ENCODE measurements at regions not wholly inside any gene's neighbourhood (a gene's known extent, or its start where the extent isn't known, plus 50 kb on each side); places are given as distances from the start of the nearest gene placed in this dataset.

DNA sequence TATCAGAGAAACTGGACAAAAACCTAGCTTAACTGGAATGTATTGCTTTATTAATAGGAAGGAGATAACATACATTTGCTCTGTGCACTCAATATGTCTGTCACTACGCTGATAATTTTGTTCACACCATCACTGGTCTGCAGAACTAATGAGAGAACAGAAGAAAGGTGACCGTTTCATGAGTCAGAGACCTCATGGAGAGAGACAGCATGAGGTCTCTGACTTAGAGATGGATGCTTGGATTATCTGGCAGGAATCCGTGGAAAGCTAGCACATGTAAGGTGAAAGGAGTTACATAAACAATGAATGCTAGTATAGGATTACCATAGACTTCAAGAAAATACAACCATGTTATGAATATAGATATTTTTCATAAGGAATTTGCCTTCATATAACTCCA is 947.3 kb downstream of the IPMK start:
- H3K4me3 ChIP-seq (ENCODE audit: low read length) = no peak overlapping the region
- DNase-seq (ENCODE audit: low read depth) = no peak
- TF ChIP-seq, protein P1, sequence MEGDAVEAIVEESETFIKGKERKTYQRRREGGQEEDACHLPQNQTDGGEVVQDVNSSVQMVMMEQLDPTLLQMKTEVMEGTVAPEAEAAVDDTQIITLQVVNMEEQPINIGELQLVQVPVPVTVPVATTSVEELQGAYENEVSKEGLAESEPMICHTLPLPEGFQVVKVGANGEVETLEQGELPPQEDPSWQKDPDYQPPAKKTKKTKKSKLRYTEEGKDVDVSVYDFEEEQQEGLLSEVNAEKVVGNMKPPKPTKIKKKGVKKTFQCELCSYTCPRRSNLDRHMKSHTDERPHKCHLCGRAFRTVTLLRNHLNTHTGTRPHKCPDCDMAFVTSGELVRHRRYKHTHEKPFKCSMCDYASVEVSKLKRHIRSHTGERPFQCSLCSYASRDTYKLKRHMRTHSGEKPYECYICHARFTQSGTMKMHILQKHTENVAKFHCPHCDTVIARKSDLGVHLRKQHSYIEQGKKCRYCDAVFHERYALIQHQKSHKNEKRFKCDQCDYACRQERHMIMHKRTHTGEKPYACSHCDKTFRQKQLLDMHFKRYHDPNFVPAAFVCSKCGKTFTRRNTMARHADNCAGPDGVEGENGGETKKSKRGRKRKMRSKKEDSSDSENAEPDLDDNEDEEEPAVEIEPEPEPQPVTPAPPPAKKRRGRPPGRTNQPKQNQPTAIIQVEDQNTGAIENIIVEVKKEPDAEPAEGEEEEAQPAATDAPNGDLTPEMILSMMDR (conservative IDR thresholded peaks at IDR 0.05; ENCODE audit: low read length) = no peak

DNA sequence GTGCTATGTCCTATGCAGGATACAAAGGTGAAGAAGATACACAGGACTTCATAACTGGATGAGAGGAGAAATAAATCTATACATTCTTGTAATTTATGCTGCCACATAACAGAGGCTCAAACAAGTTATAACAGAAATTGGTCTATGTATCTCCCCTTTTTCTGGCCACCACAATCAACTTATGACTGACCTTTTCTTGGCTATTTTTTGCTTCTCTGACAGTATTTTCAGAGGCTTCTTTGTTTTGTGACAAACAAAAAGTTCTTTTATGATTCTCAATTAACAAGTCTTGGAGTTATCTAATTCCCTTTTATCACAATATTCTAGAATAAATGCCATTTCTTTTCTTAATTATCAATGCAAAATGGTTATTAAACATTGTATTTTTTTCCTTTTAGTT is 953.0 kb upstream of the ZWINT start:
- TF ChIP-seq, protein P1 (conservative IDR thresholded peaks at IDR 0.05; ENCODE audit: low read length) = no peak
- no peak overlapping the region for H3K4me3 ChIP-seq (ENCODE audit: low read length)
- no peak for DNase-seq (ENCODE audit: low read depth)

DNA sequence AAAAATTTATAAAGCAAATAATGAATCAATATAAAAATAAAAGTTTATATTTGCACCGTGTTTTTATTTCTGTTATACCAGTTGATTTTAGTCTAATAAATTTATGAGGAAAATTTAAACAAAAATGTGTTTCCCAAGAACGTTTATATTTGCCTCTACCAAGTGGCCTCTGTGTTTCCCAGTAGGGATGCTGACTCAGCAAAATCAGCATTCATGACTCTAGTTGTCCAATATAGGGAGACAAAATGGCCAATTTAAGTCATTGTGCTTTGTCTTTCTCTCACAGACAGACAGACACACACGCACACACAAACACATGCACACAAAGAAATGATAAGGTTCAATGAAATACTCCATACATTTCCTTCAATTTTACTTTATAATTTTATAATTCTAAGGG is 942.5 kb upstream of the ZWINT start:
- DNase-seq (ENCODE audit: low read depth) = no peak
- TF ChIP-seq, protein P1 (conservative IDR thresholded peaks at IDR 0.05; ENCODE audit: low read length) = no peak
- no peak overlapping the region for H3K4me3 ChIP-seq (ENCODE audit: low read length)

DNA sequence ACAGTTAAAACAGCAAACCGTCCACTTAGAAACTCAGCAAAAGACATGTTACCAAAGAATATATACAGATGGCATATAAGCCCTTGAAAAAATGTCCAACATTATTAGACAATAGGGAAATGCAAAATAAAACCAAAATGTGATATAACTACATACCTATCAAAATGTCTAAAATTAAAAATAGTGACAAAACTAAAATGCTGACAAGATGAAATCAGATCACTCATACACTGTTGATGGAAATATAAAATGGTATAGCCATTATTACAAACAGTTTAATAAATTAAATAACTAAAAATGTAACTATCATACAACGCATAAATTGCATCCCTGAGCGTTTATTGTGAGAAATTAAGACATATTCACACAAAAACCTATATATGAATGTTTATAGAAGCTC is 939.7 kb upstream of the ZWINT start:
- no peak for DNase-seq (ENCODE audit: low read depth)
- H3K4me3 ChIP-seq (ENCODE audit: low read length) = no peak overlapping the region
- TF ChIP-seq, protein P1 (conservative IDR thresholded peaks at IDR 0.05; ENCODE audit: low read length) = no peak

DNA sequence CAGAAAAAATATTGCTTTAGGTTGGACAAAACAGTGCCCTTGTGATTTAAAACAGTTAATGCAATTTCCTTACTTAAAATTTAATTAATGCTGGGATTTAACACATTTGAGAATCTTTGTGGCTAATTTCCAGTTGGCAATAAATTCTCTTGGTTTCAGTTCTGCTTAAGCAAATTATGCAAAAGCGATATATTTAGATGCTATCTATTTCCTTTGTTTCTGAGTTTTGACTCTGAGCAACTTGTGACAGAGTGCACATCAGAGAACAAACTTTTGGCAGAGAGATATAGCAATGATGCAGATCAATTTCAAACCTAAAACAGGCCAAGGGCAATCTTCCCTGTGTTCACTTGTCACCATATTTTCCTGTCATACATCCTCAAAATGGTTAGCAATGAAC is 933.6 kb upstream of the ZWINT start:
- no peak for DNase-seq (ENCODE audit: low read depth)
- TF ChIP-seq, protein P1 (conservative IDR thresholded peaks at IDR 0.05; ENCODE audit: low read length) = no peak
- no peak overlapping the region for H3K4me3 ChIP-seq (ENCODE audit: low read length)

DNA sequence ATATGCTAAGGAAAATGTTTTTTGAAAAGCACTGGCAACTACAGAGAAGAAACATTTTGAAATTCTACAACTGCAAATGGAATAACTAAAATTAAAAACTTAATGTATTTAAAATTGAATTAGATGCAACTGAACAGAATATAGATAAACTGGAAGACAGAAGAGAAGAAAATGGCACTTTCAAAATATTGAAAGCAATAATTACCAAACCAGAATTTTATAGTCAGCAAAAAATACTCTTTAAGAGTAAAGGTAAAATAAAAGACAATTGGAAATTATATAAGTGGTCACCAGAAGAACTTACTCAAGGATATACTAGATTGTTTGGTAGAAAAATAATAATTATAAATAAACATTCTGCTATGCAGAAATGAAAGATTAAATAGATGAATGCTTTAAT is 927.7 kb upstream of the ZWINT start:
- TF ChIP-seq, protein P1 (conservative IDR thresholded peaks at IDR 0.05; ENCODE audit: low read length) = no peak

DNA sequence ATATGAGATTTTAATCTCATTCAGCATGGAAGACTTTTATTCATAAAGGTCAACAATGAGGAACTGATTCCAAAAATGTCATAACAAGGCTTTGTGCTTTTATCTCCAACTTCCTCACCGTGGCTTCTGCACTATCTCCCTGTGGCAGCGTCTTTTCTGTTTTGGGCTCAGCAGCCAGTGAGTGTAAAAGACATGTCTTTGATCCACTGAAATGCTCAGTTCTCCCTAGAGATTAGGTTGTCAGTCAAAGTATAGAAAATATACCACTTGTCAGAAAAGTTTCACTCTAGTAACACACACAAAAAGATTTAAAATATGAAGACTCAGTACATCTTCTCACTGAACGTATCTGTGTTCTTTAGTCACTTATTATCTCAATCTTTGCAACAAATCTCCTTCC is 901.8 kb upstream of the ZWINT start:
- no peak overlapping the region for H3K4me3 ChIP-seq (ENCODE audit: low read length)
- TF ChIP-seq, protein P1 (conservative IDR thresholded peaks at IDR 0.05; ENCODE audit: low read length) = no peak
- no peak for DNase-seq (ENCODE audit: low read depth)

More for the DNA sequence above, 927.7 kb upstream of the ZWINT start:
- H3K4me3 ChIP-seq (ENCODE audit: low read length) = no peak overlapping the region
- DNase-seq (ENCODE audit: low read depth) = no peak

Measured in AG10803 (cell line).